ENCODE measurements at regions not wholly inside any gene's neighbourhood (a gene's known extent, or its start where the extent isn't known, plus 50 kb on each side); places are given as distances from the start of the nearest gene placed in this dataset.

GRCh38 chr20:52837378-52837777 is 134.8 kb upstream of the TSHZ2 start:
- H3K4me3 ChIP-seq (ENCODE audit: low read depth, low read length): no peak overlapping the region
- DNase-seq (ENCODE audit: low read depth): no peak
- TF ChIP-seq CTCF (IDR thresholded peaks at IDR 0.05; ENCODE audit: insufficient read depth, low read depth, low read length): no peak

- DNase-seq (ENCODE audit: low read depth): no peak
- no peak overlapping the region for H3K4me3 ChIP-seq (ENCODE audit: low read depth, low read length)
- TF ChIP-seq CTCF (IDR thresholded peaks at IDR 0.05; ENCODE audit: insufficient read depth, low read depth, low read length): no peak
Observed at GRCh38 chr20:52833901-52834300, 138.3 kb upstream of the TSHZ2 start.

- DNase-seq (ENCODE audit: low read depth): no peak
- TF ChIP-seq CTCF (IDR thresholded peaks at IDR 0.05; ENCODE audit: insufficient read depth, low read depth, low read length): no peak
- H3K4me3 ChIP-seq (ENCODE audit: low read depth, low read length): no peak overlapping the region
Observed at GRCh38 chr20:52832151-52832774, 139.9 kb upstream of the TSHZ2 start.

- H3K4me3 ChIP-seq (ENCODE audit: low read depth, low read length): no peak overlapping the region
- TF ChIP-seq CTCF (IDR thresholded peaks at IDR 0.05; ENCODE audit: insufficient read depth, low read depth, low read length): no peak
- DNase-seq (ENCODE audit: low read depth): no peak
Observed at GRCh38 chr20:52830598-52830997, 141.6 kb upstream of the TSHZ2 start.

- no peak overlapping the region for H3K4me3 ChIP-seq (ENCODE audit: low read depth, low read length)
- DNase-seq (ENCODE audit: low read depth): no peak
Observed at GRCh38 chr20:52829111-52829510, 143.0 kb upstream of the TSHZ2 start.

GRCh38 chr20:52828199-52828598 is 144.0 kb upstream of the TSHZ2 start:
- DNase-seq (ENCODE audit: low read depth): peak; percentile 30
- no peak for TF ChIP-seq CTCF (IDR thresholded peaks at IDR 0.05; ENCODE audit: insufficient read depth, low read depth, low read length)
- H3K4me3 ChIP-seq (ENCODE audit: low read depth, low read length): no peak overlapping the region

More at GRCh38 chr20:52829111-52829510, 143.0 kb upstream of the TSHZ2 start:
- no peak for TF ChIP-seq CTCF (IDR thresholded peaks at IDR 0.05; ENCODE audit: insufficient read depth, low read depth, low read length)

- no peak overlapping the region for H3K4me3 ChIP-seq (ENCODE audit: low read depth, low read length)
- no peak for DNase-seq (ENCODE audit: low read depth)
- no peak for TF ChIP-seq CTCF (IDR thresholded peaks at IDR 0.05; ENCODE audit: insufficient read depth, low read depth, low read length)
Observed at GRCh38 chr20:52826722-52827121, 145.4 kb upstream of the TSHZ2 start.
